GM18502 (cell line): ENCODE measurements at regions not wholly inside any gene's neighbourhood (a gene's known extent, or its start where the extent isn't known, plus 50 kb on each side); places are given as distances from the start of the nearest gene placed in this dataset.
"Not testable (repeated sequence)": the region's sequence is repeated elsewhere in the genome, so short reads cannot be mapped to it uniquely, and the experiment has no call there.

Experiments used
- ATAC-seq: cut with Tn5 transposase; IDR thresholded peaks from one replicate; pipeline ENCODE4 v1.9.1; 2021; ENCODE audit warnings: mild to moderate bottlenecking; ENCODE audit not compliant: unreplicated experiment, poor library complexity

DNA sequence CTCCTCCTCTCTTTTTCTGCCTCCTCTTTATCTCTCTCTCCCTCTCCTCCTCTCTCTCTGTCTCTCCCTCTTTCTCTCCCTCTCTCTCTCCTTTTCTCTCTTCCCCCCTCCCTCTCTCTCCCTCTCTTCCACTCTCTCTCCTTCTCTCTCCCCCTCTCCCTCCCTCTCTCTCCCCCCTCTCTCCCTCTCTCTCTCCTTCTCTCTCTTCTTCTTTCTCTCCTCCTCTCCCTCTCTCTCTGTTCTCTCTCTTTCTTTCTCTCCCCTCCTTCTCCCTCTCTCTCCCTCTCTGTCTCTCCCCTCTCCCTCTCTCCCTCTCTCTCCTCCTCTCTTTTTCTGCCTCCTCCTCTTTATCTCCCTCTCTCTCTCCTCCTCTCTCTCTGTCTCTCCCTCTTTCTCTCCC, 197.4 kb downstream of the UQCRFS1 start:
- ATAC-seq = no peak

DNA sequence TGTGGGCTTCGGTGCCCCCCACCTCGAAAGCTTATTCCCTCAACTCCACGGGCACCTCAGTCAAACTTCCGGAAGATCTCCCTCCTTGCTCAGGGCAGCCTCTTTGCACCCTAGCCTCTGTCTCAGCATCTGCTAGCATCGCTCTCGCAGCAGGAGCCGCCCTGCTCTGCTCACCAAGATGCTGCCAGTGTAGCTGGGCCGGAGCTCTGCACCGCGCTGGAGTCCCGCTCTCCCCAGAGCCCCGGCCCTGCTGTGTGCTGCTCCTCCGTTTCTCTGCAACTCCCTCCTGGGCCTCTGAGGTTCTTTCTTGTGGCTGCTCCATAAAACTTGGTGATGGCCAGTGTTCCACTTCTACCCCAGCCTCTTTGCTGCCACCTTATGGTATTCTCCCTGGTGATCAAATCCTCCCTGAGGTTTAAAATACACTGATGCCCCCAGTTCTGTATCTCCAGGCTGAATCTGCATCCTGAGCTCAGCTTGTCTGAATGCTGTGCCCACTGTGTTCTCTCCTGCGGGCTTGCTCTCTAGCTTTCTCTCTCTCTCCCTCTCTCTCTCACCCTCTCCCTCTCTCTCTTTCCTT, 198.0 kb downstream of the UQCRFS1 start:
- ATAC-seq = no peak

DNA sequence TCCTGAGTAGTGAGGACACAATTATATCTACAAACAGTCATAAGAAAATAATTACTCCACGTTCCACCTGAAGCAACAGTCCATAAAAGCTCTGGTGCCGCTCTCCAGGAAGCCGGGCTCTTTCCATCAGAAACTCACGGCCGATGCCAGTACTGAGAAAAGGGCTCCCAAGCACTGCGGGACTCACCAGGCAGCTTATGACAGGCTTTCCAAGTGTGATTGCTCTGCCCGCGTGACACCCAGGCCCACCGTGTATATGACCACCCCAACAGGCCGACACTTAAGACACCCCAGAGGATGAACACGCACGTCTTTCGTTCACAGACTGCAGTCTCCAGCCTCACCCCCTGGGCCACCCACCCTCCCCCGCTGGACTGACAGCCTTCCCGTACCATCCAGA, 199.0 kb downstream of the UQCRFS1 start:
- no peak for ATAC-seq

DNA sequence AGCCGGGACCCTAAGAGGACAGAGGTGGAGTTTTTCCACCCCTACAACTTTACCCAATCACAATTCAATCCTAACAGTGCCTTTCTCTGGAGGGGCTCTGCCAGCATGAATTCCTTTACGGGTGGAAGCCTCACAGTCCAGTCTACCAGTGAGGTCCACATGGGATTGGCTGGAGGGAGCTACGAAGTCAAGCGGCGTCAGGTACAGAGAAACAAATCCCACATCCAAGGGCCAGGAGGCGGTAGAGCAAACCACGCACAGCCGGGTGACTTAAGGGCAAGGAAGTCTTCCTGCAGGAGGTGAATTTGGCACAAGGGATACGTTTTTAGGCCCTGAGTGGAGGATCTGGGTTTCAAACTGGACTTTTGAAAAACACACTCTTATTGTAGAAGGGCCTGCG, 199.6 kb downstream of the UQCRFS1 start:
- ATAC-seq = no peak

DNA sequence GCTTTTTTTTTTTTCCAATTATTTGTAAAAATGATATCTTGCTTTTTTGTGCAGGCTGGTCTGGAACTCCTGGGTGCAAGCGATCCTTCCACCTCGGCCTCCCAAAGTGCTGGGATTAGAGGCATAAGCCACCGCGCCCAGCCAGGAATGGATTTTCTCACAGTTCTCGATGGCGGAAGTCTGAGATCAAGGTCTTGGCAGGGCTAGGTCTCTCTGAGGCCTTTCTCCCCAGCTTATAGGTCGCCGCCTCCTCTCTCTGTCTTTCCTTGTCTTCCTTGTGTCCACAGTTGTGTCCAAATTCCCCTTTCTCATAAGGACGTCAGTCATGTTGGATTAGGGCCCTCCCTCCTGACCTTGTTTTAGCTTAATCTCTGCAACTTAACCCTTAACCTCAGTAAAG, 200.5 kb downstream of the UQCRFS1 start:
- no peak for ATAC-seq

DNA sequence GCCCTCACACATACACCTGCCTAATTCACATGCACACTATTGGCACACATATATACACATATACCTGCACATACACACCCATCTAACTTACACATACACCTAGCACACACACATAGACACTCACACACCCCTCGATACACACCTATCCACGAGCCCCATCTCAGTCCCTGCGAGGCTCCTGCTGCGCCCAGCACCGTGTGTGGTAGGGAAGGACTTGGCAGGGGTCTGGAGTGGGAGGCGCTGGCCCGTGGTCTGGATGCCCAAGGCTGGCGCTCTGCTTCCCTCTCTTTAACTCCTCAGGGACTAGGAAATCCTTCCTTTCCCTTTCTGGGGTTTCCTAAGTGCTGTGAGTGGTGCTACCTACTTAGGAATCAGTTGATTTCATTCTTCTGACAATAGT, 202.7 kb downstream of the UQCRFS1 start:
- ATAC-seq = no peak

DNA sequence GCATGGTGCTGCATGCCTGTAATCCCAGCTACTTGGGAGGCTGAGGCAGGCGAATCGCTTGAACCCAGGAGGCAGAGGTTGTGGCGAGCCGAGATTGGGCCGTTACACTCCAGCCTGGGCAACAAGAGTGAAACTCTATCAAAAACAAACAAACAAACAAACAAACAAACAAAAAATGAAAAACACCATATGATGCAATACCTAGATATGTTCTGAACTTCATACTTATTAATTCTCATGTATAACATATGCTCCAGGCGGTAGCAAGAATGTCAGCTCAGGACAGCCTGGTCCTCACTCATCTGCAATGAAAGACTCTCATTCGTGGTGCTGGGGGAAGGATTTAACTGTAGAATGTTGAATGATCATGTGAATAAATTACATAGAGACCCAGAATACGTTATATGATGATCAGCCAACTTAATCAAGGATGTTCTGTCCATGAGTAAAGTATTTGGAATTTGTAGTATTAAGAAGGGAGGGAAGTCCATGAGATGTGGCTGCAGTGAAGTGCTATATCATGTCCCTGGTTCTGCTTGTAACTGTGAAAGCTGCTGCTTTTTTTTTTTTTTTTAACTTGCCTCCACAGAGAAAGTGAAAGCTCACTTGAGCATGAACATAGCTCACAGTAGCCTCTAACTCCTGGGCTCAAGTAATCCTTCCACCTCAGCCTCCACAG, 206.8 kb downstream of the UQCRFS1 start:
- no peak for ATAC-seq

DNA sequence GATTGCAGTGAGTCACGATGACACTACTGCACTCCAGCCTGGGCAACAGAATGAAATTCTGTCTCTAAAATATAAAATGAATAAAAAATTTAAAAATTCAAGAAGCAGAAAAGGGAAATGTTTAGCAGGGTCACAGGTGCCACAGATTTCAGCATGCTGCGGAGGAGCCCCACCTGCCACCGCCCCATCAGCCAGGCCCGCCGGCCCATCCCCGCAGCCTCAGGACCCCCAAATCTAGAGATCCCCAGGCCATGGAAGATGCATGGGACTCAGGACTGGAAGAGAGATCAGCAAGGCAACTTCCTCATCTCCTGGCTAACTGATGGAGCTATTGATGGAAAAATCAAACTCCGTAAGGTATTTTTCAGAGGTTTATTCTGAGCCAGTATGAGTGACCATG, 208.2 kb downstream of the UQCRFS1 start:
- ATAC-seq = no peak

DNA sequence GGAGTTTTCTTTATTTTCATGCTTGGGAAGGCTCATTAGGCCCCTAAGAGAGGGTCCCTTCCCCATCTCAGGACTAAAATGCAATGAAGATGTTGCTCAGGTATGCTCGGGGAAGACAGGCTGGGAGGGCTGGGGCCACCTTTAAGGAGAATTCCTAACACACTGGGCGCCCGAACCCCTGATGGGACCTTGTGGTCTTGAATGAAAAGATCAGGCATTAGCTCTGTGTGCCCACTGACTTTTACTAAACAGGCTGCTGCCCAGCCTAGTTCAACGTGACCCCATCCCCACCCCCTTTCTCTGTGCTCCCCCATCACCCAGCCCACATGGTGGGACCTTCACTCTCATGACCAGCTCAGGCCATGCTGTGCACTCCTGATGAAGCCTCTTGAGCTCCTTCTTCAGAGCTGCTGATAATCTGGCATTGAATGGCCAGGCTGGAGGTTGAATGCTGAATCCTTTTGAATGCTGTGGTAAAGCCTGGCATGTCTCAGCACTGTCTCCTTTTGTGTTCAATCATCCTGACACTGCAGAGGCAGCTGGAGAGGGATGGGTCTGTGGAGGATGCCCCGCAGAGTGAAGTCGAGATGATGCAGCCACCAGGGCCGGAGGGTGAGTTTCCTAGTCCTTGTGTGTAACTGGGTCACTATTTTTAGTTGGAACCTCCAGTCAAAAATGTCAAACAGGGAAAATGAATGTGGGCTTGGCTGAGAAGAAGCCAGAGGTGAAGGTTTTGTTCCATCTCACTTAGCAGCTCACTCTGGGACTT, 209.1 kb downstream of the UQCRFS1 start:
- no peak for ATAC-seq

DNA sequence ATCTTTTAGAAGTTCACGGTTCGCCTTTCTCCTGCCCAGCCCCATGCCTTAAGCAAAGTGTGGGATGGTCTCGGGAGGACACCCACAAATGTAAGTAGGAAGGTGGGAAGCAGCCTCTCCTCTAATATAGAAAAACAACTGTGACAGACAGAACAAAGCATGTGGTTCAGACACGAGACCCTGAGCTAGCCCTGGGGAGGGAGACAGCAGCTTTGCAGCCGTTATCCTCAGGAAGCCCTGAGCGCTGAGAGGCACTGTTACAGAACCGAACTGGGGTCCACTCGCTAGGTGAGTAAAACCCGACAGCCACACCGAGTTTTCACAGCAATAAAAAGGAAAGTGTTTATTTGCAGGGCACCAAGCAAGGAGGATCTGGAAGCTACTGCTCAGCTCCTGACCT, 210.6 kb downstream of the UQCRFS1 start:
- ATAC-seq = no peak

DNA sequence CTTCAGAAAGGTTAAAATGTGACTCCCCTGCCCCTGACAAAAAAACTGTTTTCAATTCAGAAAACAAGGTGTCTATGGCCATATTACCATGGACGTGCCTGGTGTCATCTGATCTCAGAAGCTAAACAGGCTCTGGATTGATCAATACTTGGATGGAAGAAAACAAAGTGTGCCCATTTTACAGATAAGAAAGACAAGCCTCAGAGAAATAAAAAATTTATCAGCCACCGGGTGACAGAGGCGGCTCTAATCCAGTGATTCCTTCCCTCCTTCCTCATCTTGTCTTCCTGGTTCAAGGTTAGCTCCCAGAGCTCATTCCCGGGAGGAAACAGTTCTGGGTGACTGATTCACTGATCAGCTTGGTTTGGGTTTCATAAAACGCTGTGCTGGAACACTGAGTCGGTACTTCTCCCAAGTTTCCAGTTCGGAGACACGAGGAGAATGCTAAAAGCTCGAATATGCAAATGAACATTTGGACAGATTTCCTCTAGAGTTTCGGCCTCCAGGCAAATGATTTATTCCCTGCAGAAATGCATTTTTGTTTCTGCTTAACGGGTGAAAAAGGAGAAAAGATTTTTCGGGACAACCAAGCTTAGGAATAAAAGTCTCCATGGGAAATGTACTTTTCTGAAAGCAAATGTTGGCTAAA, 211.2 kb downstream of the UQCRFS1 start:
- no peak for ATAC-seq

DNA sequence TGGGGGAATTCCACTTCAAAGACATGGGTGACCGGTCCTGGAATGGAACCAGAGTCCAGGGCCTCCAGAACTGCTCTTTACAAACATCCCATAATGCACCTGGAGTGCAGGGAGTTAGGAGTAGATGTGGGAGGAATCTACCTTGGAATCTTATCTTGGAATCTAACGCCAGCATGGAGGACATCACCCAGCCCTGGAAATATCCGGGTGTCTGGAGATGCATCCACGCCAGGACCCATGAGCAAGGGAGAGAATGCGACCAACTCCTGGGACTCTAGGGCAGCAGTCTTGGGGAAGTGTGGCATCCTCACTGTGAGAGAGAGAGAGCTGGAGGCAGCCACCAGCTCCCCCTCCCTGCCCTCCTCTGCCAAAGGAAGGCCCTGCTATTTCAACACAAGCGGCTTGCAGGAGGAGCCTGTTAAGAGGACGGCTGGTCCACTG, 211.8 kb downstream of the UQCRFS1 start:
- ATAC-seq = no peak

DNA sequence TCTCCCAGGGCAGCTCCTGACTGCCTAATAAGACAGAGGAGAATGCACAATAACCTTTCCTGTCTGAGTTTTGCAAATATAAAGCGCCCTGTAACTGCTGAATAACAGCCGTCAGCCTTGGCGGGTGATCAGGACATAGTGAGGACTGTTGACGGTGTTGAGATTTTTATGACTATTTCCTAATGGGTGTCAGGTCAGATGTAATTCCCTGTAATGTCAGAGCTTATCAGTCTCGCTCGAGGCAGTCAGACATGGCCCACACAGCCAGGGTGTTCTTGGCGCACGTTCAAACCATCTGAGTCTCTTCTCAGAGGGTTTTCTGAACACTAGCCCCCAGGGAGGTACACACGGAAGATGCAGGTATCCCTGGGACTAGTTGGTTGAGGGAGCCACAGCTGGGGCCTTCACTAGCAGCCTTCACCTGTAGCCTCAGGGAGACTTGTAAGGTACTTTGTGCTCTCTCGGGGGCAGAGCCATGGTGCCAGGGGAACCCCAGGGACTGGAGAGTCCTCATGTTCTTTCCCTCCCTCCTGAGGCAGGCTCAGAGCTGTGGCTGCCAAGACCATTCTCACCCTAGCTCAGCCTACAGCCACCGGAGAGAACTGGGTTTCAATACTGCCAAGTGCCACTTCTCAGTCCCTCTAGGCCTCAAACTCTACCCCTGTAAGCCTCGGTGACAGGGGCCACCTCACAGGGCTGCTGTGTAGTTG, 213.1 kb downstream of the UQCRFS1 start:
- no peak for ATAC-seq

DNA sequence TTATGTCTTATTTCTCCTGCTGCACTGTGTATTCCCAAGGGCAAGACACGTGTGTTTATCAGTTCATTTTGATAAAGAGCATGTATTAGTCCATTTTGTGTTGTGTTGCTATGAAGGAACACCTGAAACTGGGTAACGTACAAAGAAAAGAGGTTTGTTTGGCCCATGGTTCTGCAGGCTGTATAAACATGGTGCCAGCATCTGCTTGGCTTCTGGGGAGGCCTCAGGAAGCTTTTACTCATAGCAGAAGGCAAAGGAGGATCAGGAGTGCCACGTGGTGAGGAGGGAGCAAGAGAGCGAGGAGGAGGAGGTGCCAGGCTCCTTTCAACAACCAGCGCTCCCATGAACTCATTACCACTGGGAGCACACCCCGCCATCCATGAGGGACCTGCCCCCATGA, 214.0 kb downstream of the UQCRFS1 start:
- no peak for ATAC-seq

DNA sequence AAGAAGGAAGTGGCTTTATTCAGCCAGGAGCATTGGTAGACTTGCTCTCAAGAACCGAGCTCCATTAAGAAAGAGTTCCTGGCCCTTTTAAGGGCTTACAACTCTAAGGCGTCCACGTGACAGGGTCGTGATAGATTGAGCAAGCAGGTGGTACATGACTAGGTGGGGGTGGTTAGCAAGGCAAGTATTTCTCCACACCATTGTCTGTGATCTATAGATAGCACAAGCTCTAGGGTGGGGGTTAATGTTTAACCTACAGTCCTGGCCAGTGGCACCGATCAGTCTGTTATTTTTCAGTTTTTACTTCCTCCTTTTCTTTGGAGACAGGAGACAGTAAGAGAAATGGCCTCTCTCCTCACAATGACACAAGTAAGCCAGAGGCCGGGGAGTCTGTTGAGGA, 215.1 kb downstream of the UQCRFS1 start:
- not testable (repeated sequence) for ATAC-seq

DNA sequence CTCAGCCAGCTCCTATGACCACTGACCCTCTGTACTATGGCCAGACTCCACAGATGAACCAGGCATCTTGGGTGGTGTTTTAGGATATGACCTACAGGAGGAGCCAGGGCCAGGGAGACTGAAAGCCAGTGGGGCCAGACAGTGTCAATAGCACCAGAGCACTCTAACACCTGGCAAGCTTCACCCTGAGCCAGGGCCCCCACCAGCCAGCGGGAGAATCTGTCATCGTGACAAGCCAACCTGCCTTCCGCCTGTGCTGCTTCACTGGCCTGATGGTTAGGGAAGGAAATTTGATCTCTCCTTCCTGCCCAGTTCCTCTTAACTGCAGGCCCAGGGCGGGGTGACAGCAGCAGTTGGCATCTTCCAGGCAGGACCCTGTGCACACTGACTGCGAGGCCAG, 222.4 kb downstream of the UQCRFS1 start:
- no peak for ATAC-seq

DNA sequence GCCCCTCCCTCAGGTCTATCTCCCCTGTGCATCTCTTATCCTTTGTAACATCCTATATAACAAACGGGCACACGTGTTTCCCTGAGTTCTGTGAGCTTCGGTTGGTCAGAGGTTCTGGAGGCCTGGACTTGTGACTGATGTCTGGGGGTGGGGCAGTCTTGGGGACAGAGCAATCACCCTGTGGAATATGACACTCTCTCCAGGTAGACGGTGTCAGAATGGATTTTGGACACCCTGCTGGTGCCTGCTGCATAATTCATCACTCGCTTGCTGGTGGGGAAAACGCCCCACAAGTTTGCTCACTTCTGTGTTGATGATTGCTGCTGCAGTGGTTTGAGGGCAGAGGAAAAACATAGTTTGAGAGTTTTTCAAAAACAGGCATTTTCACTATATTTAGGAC, 223.2 kb downstream of the UQCRFS1 start:
- ATAC-seq = no peak

DNA sequence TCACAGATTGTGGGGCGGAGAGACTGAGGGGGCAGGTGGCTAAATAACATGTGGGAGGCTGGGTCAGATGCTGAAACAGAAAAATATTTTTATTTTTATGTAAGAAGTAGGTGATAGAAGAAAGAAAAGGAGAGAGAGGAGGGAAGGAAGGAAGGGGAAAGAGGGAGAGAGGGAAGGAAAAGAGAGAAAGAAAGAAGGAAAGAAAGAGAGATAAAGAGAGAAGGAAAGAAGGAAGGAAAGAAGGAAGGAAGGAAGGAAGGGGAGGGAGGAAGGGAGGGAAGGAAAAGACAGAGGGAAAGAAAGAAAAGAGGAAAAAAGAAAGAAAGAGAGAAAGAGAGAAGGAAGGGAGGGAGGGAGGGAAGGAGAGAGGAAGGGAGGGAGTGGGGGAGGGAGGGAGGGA, 224.9 kb downstream of the UQCRFS1 start:
- ATAC-seq = no peak

DNA sequence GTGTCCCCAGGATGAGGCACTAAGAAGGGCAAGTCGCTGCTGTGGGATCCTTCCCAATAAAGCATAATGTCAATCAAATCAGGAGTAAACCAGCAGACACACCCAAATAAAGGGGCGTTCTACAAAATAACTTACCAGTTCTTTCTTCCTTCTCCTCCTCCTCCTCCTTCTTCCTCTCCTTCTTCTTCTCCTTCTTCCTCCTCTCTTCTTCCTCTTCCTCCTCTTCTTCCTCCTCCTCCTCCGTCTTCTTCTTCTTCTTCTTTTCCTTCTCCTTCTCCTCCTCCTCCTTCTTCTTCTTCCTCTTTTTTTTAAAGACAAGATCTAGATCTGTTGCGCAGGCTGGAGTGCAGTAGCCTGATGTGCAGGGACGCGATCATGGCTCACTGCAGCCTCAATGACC, 225.8 kb downstream of the UQCRFS1 start:
- ATAC-seq = no peak

DNA sequence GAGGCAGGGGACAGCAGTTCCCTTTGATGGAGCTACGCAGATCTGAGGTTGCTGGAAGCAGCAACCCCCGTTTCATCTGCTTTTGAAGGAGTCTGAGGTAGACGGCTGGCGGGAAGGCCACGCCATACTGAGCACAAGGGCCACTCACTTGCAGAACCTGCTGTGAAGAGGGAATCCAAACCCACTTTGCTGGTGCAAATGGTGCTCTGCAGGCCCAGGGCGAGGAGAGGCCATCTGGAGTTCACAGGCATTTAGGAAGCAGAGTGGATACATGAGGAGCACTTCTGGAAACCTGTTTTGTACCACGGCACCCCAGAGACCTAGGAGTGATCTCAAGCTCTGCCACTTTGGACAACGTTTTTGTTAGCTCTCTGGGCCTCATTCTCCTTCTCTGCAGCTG, 227.8 kb downstream of the UQCRFS1 start:
- no peak for ATAC-seq

DNA sequence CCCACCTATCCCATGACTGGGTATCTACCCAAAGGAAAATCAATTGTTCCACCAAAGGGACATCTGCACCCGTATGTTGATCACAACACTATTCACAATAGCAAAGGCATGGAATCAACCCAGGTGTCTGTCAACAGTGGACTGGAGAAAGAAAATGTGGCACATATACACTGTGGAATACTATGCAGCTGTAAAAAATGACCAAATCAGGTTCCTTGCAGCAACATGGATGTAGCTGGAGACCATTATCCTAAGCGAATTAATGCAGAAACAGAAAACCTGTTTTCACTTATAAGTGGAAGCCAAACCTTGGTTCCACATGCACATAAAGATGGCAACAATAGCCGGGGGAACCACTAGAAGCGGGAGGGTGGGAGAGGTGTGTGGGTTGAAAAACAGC, 228.6 kb downstream of the UQCRFS1 start:
- ATAC-seq = no peak
